GM12878 (cell line): ENCODE measurements at regions not wholly inside any gene's neighbourhood (a gene's known extent, or its start where the extent isn't known, plus 50 kb on each side); places are given as distances from the start of the nearest gene placed in this dataset.

Experiments
- ATAC-seq: fragments of 200-7000 bp; cut with Tn5 transposase; 3 replicates; pipeline ENCODE4 v1.9.1; 2020; ENCODE audit warnings: mild to moderate bottlenecking, moderate library complexity
- BruUV-seq: library from RNA; stranded (reverse); fragments of 400-500 nt; replicated peaks from 2 replicates; lab custom pipeline; 2021; lab: Mats Ljungman, UMichigan
- CTCF ChIA-PET: fragments of 300-600 bp; sonication (Branson Sonifier 250); formaldehyde crosslinking; extraction: SDS; loops from one replicate; lab custom pipeline; 2021; ENCODE audit warnings: inconsistent platforms; lab: Yijun Ruan, JAX
- POLR2A ChIA-PET: fragments of 350-600 bp; formaldehyde crosslinking; extraction: SDS; loops from one replicate; lab custom pipeline; 2021; ENCODE audit warnings: inconsistent platforms; lab: Charles Lee
- RAD21 ChIA-PET: fragments of 300-600 bp; sonication (Branson Sonifier 250); formaldehyde crosslinking; loops from one replicate; lab custom pipeline; 2023; ENCODE audit warnings: antibody characterized with exemption; ENCODE audit not compliant: unreplicated experiment; lab: Charles Lee
- SMC1A ChIA-PET: fragments of 300-600 bp; sonication (Branson Sonifier 250); formaldehyde crosslinking; loops from one replicate; lab custom pipeline; 2023; ENCODE audit not compliant: unreplicated experiment, uncharacterized antibody; lab: Charles Lee
- DNase-seq: peaks from one replicate; pipeline ENCODE4 v3.0.0-alpha.2; 2011; ENCODE audit warnings: low read depth, low spot score
- FAIRE-seq: peaks from 3 replicates; lab custom pipeline; 2011; peaks lifted over from hg19 to GRCh38; lab: Jason Lieb, UNC
- H2AFZ ChIP-seq: 2 replicates; pipeline ENCODE4 v1.6.0; 2011; ENCODE audit warnings: low read depth, low read length, control low read depth; ENCODE audit not compliant: control insufficient read depth
- H3K27ac ChIP-seq: 2 replicates; pipeline ENCODE4 v1.5.1; 2011; ENCODE audit warnings: control low read depth; ENCODE audit not compliant: control insufficient read depth, insufficient read depth
- H3K27me3 ChIP-seq, 2 experiments: replicated peaks in 1 of 2; 2 replicates each; pipeline versions ENCODE4 v1.6.0 to v1.6.1; 2011; ENCODE audit warnings: low read length in 1 of 2; ENCODE audit not compliant: control insufficient read depth in 2 of 2, insufficient read depth in 2 of 2
- H3K36me3 ChIP-seq, 2 experiments: 2 replicates each; pipeline ENCODE4 v1.5.1; 2011; ENCODE audit warnings: low read length in 1 of 2; ENCODE audit not compliant: control insufficient read depth in 2 of 2, insufficient read depth in 2 of 2
- H3K4me1 ChIP-seq: 2 replicates; pipeline ENCODE4 v1.6.1; 2011; ENCODE audit warnings: mild to moderate bottlenecking, low read length, moderate library complexity, mixed read lengths; ENCODE audit not compliant: control insufficient read depth, insufficient read depth
- H3K4me2 ChIP-seq: 2 replicates; pipeline ENCODE4 v1.6.0; 2011; ENCODE audit warnings: control low read depth; ENCODE audit not compliant: control insufficient read depth, insufficient read depth
- H3K4me3 ChIP-seq: fragments of 200-600 bp; sonication (generic); 2 replicates; pipeline ENCODE4 v1.5.1; 2016
- H3K79me2 ChIP-seq: 2 replicates; pipeline ENCODE4 v1.6.0; 2011; ENCODE audit warnings: low read length; ENCODE audit not compliant: control insufficient read depth, insufficient read depth
- H3K9ac ChIP-seq: 2 replicates; pipeline ENCODE4 v1.8.0; 2011; ENCODE audit warnings: low read length, control low read depth, mixed read lengths; ENCODE audit not compliant: control insufficient read depth, insufficient read depth
- H3K9me3 ChIP-seq: replicated peaks from 3 replicates; pipeline ENCODE4 v1.5.1; 2011; ENCODE audit warnings: mild to moderate bottlenecking, low read length; ENCODE audit not compliant: control insufficient read depth, insufficient read depth
- H4K20me1 ChIP-seq: 2 replicates; pipeline ENCODE4 v1.6.0; 2011; ENCODE audit not compliant: control insufficient read depth, insufficient read depth
- ATF7 ChIP-seq: fragments of 450-650 bp; IDR thresholded peaks from 2 replicates; pipeline ENCODE4 v1.6.1; 2016; ENCODE audit warnings: low read depth, mild to moderate bottlenecking
- BHLHE40 ChIP-seq, 2 experiments: fragments of 450-650 bp in 1 of 2; IDR thresholded peaks; 2 replicates each; pipeline ENCODE4 v1.6.1; 2011 to 2017; ENCODE audit warnings: low read depth in 2 of 2, borderline replicate concordance in 1 of 2, improper control_type of control experiment in 1 of 2, low read length in 1 of 2, mild to moderate bottlenecking in 1 of 2
- DPF2 ChIP-seq: fragments of 450-650 bp; IDR thresholded peaks from 2 replicates; pipeline ENCODE4 v1.6.1; 2017; ENCODE audit warnings: mild to moderate bottlenecking
- FOS ChIP-seq: IDR thresholded peaks from 3 replicates; pipeline ENCODE4 v1.6.1; 2011; ENCODE audit warnings: borderline replicate concordance; ENCODE audit not compliant: insufficient read length; ENCODE audit errors: extremely low read depth
- HCFC1 ChIP-seq: fragments of 150-350 bp; IDR thresholded peaks from 2 replicates; pipeline ENCODE4 v1.6.1; 2014; ENCODE audit warnings: low read length
- JUND ChIP-seq: IDR thresholded peaks from 2 replicates; pipeline ENCODE4 v1.6.1; 2012; ENCODE audit warnings: low read depth, mild to moderate bottlenecking, low read length, improper control_type of control experiment, moderate library complexity
- NFIC ChIP-seq: IDR thresholded peaks from 2 replicates; pipeline ENCODE4 v1.6.1; 2012; ENCODE audit warnings: low read depth, mild to moderate bottlenecking, inconsistent platforms, low read length, moderate library complexity
- PAX8 ChIP-seq: fragments of 450-650 bp; IDR thresholded peaks from 2 replicates; pipeline ENCODE4 v1.6.1; 2017; ENCODE audit warnings: mild to moderate bottlenecking, moderate library complexity
- RAD51 ChIP-seq: fragments of 450-650 bp; IDR thresholded peaks from 2 replicates; pipeline ENCODE4 v1.6.1; 2016; ENCODE audit warnings: moderate library complexity, mild to moderate bottlenecking, inconsistent platforms
- TAF1 ChIP-seq: IDR thresholded peaks from 2 replicates; pipeline ENCODE4 v1.6.1; 2011; ENCODE audit warnings: mild to moderate bottlenecking, low read depth, low read length, borderline replicate concordance
- ZBED1 ChIP-seq: IDR thresholded peaks from 2 replicates; pipeline ENCODE4 v1.6.1; 2016; ENCODE audit warnings: borderline replicate concordance
- ZZZ3 ChIP-seq: IDR thresholded peaks from 2 replicates; pipeline ENCODE4 v1.6.1; 2011; ENCODE audit warnings: low read depth; ENCODE audit not compliant: control insufficient read depth, insufficient read length
- WGBS: methylation state at CpG from one replicate; pipeline ENCODE4 v1.1.6; 2016; ENCODE audit warnings: low lambda C conversion rate; ENCODE audit not compliant: insufficient replicate concordance, insufficient coverage; ENCODE audit errors: missing lambda C conversion rate; 5-methylcytosine and 5-hydroxymethylcytosine counted together
- in situ Hi-C: fragments of 300-500 bp; cut with MboI; formaldehyde crosslinking; loops from 9 replicates; pipeline ENCODE4 v1.14.3; 2018; ENCODE audit warnings: mixed read lengths
- intact Hi-C: fragments of 100-400 bp; cut with micrococcal nuclease; formaldehyde crosslinking; loops from one replicate; pipeline ENCODE4 v1.14.2; 2022; ENCODE audit not compliant: unreplicated experiment
- TF ChIP-seq, protein P1 (sequence below): IDR thresholded peaks from 2 replicates; pipeline ENCODE4 v1.6.1; 2011; ENCODE audit warnings: low read depth, low read length, improper control_type of control experiment, borderline replicate concordance

- Histone ChIP-seq H3K4me3 (no peak overlapping the region), H3K27me3 (no peaks in the 10 kb centered on the region), H3K9me3 (no peaks in the 10 kb centered on the region), H3K27ac (no peak overlapping the region), H3K36me3 (no peaks in the 10 kb centered on the region), H4K20me1 (no peaks in the 10 kb centered on the region), H3K4me2 (no peak overlapping the region), H2AFZ (no peak overlapping the region), H3K79me2 (no peaks in the 10 kb centered on the region), H3K9ac (no peak overlapping the region), H3K4me1 (no peaks in the 10 kb centered on the region)
- intact Hi-C loops: no loop called here
- ChIA-PET CTCF (interaction anchor here (0.6 kb wide), 1 partner anchor 30 kb away, joined by 4 read pairs; no protein-coding TSS in a partner anchor), RAD21 (no interaction called here), POLR2A (no interaction called here), SMC1A (interaction anchor here (0.6 to 1.3 kb wide), 2 partner anchors 12 to 94 kb away, joined by 3 read pairs; no protein-coding TSS in a partner anchor)
- no TSS peak for BruUV-seq
- FAIRE-seq (no peak), ATAC-seq (peak; percentile 76), DNase-seq (no peak)
- in situ Hi-C loops: no loop called here
- TF ChIP-seq HCFC1: no peak
- no peak for TF ChIP-seq FOS
- no peak for TF ChIP-seq PAX8
- peak; percentile 72 to 82 for TF ChIP-seq BHLHE40 (IDR thresholded peaks at IDR 0.05; ENCODE audit: borderline replicate concordance in 1 of 2, low read depth in 2 of 2, low read length in 1 of 2)
- TF ChIP-seq ATF7: no peak
- no peak for TF ChIP-seq JUND
- TF ChIP-seq, protein P1, sequence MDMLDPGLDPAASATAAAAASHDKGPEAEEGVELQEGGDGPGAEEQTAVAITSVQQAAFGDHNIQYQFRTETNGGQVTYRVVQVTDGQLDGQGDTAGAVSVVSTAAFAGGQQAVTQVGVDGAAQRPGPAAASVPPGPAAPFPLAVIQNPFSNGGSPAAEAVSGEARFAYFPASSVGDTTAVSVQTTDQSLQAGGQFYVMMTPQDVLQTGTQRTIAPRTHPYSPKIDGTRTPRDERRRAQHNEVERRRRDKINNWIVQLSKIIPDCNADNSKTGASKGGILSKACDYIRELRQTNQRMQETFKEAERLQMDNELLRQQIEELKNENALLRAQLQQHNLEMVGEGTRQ: peak; percentile 23; the same call in 1 of the 2 replicates
- no peak for TF ChIP-seq DPF2
- TF ChIP-seq ZZZ3: no peak
- no peak for TF ChIP-seq ZBED1
- peak; percentile 81 for TF ChIP-seq RAD51
- TF ChIP-seq TAF1: no peak
- no peak for TF ChIP-seq NFIC
- 0% methylated on average over 2 of the region's 2 CpGs for whole genome bisulfite sequencing
Measured at GRCh38 chr4:91909963-91910362, 393.8 kb upstream of the GRID2 start.
